Neural crest cell (in vitro differentiated cells): ENCODE measurements at regions not wholly inside any gene's neighbourhood (a gene's known extent, or its start where the extent isn't known, plus 50 kb on each side); places are given as distances from the start of the nearest gene placed in this dataset.

Experiments used
- DNase-seq: peaks from one replicate; pipeline ENCODE4 v3.0.0; 2021; ENCODE audit warnings: low read depth, mixed read lengths, low spot score
- H3K27ac Mint-ChIP-seq: one replicate; pipeline ENCODE4 v1.8.0; 2021; ENCODE audit warnings: mild to moderate bottlenecking, mixed read lengths; ENCODE audit not compliant: unreplicated experiment
- H3K27me3 Mint-ChIP-seq: 2 replicates; pipeline ENCODE4 v1.8.0; 2021; ENCODE audit warnings: low read depth, mild to moderate bottlenecking, mixed read lengths
- H3K36me3 Mint-ChIP-seq: 2 replicates; pipeline ENCODE4 v1.8.0; 2021; ENCODE audit warnings: low read depth, mild to moderate bottlenecking, mixed read lengths
- H3K4me1 Mint-ChIP-seq: 2 replicates; pipeline ENCODE4 v1.8.0; 2021; ENCODE audit warnings: mixed read lengths
- H3K4me3 Mint-ChIP-seq: one replicate; pipeline ENCODE4 v1.8.0; 2021; ENCODE audit warnings: mild to moderate bottlenecking, mixed read lengths
- H3K9me3 Mint-ChIP-seq: 2 replicates; pipeline ENCODE4 v1.8.0; 2021; ENCODE audit warnings: mixed read lengths
- TF ChIP-seq, protein P1 (sequence below): fragments of 200-600 bp; sonication (generic); conservative IDR thresholded peaks from 2 replicates; pipeline ENCODE4 v1.5.0; 2021; ENCODE audit warnings: antibody characterized with exemption, mild to moderate bottlenecking

DNA sequence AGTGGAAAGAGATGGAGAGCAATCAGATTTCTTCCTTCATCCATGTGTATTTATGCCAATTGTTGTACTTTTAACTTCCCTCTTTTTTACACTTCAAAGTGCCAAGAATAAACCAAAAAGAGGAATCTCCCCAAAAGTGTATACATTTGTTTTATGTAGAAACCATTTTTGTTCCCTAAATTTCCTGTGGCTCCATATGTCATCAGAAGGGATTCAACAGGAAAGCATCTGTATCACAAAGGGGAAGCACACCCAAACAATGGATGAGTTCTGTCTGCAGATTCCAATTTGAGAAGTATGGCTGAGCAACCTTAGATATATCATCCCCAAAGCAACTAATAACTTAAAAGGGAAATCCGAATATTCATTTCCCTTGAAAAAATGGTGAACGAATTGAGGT, 275.0 kb downstream of the MREG start:
- no peak overlapping the region for H3K4me3 Mint-ChIP-seq
- TF ChIP-seq, protein P1, sequence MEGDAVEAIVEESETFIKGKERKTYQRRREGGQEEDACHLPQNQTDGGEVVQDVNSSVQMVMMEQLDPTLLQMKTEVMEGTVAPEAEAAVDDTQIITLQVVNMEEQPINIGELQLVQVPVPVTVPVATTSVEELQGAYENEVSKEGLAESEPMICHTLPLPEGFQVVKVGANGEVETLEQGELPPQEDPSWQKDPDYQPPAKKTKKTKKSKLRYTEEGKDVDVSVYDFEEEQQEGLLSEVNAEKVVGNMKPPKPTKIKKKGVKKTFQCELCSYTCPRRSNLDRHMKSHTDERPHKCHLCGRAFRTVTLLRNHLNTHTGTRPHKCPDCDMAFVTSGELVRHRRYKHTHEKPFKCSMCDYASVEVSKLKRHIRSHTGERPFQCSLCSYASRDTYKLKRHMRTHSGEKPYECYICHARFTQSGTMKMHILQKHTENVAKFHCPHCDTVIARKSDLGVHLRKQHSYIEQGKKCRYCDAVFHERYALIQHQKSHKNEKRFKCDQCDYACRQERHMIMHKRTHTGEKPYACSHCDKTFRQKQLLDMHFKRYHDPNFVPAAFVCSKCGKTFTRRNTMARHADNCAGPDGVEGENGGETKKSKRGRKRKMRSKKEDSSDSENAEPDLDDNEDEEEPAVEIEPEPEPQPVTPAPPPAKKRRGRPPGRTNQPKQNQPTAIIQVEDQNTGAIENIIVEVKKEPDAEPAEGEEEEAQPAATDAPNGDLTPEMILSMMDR, result no peak
- DNase-seq, result no peak
- peaks cover 10% of the 10 kb centered on the region for H3K4me1 Mint-ChIP-seq
- H3K27ac Mint-ChIP-seq, result no peak overlapping the region
- H3K9me3 Mint-ChIP-seq, result peaks cover 10% of the 10 kb centered on the region
- H3K36me3 Mint-ChIP-seq, result peaks cover 3% of the 10 kb centered on the region
- no peaks in the 10 kb centered on the region for H3K27me3 Mint-ChIP-seq

DNA sequence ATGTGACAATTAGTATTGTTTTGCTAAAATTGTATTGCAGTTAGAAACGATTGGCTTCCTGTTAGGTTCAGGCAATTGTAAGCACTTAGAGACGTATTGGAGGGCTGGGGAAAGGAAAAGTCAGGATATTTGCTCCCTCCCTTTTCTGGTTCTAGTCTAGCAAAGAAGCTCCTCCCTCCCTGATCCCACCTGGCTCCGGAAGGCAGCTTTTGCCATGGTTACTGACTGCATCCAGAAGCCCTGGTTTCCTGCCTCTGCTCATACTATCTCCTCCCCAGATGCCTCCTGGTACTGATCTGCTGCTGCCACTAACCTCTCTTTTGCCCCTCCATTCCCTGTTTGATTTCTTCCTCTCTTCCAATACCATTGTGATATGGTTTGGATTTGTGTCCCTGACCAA, 275.9 kb downstream of the MREG start:
- TF ChIP-seq, protein P1, result no peak
- H3K27ac Mint-ChIP-seq, result no peak overlapping the region
- no peak overlapping the region for H3K4me3 Mint-ChIP-seq
- DNase-seq, result no peak
- H3K4me1 Mint-ChIP-seq, result peaks cover 1% of the 10 kb centered on the region
- peaks cover 3% of the 10 kb centered on the region for H3K36me3 Mint-ChIP-seq
- no peaks in the 10 kb centered on the region for H3K27me3 Mint-ChIP-seq
- H3K9me3 Mint-ChIP-seq, result peaks cover 6% of the 10 kb centered on the region

DNA sequence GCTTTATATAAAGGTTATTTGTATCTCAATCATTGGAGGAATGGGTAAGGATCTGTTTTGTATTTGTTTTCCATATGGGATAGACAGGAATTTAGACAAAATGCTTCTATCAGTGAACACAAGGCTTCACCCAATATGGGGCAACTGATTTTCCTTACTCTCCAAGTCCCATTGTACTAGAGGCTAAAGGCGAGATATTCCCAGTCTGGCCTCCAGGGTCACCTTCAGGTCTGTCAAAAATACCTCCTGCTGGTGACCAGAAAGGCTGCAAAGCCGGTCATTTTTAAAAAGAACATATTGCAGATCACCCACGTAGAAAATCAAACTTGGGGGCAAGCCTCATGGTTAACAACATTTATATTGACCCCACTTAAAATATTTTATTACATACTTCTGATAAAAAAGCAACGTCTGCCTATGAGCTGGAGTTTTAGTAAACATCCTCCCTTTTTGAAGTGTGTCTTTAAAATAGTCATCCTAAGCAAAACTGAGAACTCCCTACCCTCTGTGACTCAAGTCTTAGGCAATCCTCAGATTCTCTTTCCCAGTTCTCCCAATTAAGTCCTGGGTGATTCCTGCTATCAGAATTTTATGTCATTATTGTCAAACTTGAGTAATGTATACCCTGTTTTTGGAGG, 276.6 kb downstream of the MREG start:
- no peak for DNase-seq
- Mint-ChIP-seq H3K4me3 (no peak overlapping the region), H3K36me3 (peaks cover 3% of the 10 kb centered on the region), H3K27me3 (no peaks in the 10 kb centered on the region), H3K4me1 (no peaks in the 10 kb centered on the region), H3K27ac (no peak overlapping the region), H3K9me3 (peaks cover 6% of the 10 kb centered on the region)
- TF ChIP-seq, protein P1, result no peak

DNA sequence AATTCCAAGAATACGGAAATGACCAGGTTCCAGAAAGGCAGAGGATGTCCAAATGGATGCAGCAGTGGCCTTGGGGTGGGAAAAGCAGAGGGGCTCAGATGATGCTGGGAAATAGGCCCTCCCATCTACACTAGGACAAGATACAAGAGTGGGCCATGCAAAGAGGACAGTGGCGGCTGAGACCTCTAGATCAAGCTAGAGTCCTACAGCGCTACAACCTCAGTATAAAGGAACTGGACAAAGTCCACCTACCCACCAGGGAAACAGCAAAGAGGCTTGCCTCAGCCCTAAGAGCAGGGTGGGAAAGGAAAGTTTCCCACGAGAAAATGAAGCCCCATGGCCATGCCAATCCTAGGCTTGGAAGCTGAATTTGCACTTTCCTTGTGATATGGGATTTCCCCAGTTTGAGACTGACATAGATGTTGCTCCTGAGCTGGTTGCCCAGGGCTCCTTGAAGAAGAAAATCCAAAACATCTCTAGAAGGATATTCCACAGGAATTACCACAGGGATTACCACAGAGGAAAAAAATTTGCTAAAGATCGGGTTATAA, 282.2 kb downstream of the MREG start:
- Mint-ChIP-seq H3K27me3 (no peaks in the 10 kb centered on the region), H3K4me1 (no peaks in the 10 kb centered on the region), H3K27ac (no peak overlapping the region), H3K4me3 (no peak overlapping the region), H3K36me3 (no peaks in the 10 kb centered on the region), H3K9me3 (peaks cover 5% of the 10 kb centered on the region)
- DNase-seq, result no peak
- TF ChIP-seq, protein P1, result no peak

DNA sequence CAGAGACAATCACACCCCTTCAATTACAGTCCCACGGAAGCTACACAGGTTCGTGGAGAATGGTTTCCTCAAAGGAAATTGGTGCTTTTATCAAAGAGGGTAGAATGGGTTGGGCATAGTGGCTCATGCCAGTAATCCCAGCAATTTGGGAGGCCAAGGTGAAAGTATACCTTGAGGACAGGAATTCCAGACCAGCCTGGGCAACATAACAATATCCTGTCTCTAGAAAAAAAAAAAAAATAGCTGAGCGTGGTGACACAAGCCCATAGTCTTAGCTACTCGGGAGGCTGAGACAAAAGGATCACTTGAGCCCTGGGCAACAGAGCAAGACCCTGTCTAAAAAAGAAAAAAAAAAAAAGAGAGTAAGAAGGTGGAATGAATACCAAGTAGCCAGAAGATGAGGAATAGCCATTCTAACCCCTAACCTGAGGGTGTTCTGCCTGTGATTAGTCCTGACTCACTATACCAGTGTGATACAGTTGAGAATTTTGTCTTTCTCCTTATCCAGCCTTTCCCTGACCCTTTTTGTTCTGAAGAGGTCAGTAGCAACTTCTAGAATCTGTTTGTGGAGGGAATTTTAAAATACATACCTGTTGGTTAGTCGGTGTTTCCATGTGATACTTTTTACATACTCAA, 283.2 kb downstream of the MREG start:
- H3K9me3 Mint-ChIP-seq, result peaks cover 5% of the 10 kb centered on the region
- no peaks in the 10 kb centered on the region for H3K27me3 Mint-ChIP-seq
- TF ChIP-seq, protein P1, result no peak
- H3K27ac Mint-ChIP-seq, result no peak overlapping the region
- no peak for DNase-seq
- no peaks in the 10 kb centered on the region for H3K36me3 Mint-ChIP-seq
- H3K4me1 Mint-ChIP-seq, result no peaks in the 10 kb centered on the region
- H3K4me3 Mint-ChIP-seq, result no peak overlapping the region
